ENCODE measurements at regions not wholly inside any gene's neighbourhood (a gene's known extent, or its start where the extent isn't known, plus 50 kb on each side); places are given as distances from the start of the nearest gene placed in this dataset.

DNA sequence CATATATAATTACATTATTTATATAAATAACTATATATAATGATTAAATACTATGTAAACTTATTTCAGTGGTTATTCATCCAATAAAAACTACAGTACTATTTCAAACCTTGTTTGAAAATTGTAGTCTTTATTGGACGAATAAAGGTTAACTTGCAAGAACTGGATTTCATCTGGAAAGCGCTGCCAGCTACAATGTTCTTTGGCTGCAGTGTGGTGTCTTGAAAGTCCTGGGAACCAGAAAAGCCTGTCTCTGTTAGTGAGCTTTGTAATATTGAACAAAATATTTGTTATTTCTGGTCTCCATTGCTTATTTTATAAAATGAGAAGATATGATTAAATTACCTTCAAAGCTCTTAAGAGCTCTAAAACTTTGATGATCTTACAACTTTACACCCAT is 763.6 kb downstream of the ADGRL2 start:
- ATAC-seq, result no peak
- WGBS, 2 donors, result 71 to 83% methylated on average over 2 of the region's 2 CpGs

DNA sequence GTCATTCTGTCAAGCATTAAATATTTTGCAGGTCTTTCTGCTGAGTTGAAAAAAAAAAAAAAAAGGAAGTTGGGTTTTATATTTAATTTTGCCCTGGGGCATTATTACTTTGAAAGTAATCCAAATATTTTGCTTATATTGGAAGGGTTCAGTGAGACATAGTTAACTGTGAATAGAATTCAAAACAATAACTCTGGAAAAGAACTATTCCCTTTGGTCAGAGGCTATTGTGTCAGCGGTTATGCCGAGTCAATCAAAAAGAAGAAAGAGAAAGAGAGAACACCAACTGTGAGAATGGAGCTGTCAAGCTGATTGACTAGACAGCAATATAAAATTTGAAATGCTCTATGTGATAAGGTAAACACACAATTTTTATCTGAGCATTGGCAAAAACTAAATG is 761.7 kb downstream of the ADGRL2 start:
- 37 to 80% methylated on average over 2 of the region's 2 CpGs for WGBS, 2 donors
- H3K4me1 ChIP-seq, result peaks cover 0 to 18% (median 13%) of the 10 kb centered on the region in 9 donors
- H3K27ac ChIP-seq, result no peak overlapping the region
- H3K36me3 ChIP-seq, result no peaks in the 10 kb centered on the region
- TF ChIP-seq, protein P1, sequence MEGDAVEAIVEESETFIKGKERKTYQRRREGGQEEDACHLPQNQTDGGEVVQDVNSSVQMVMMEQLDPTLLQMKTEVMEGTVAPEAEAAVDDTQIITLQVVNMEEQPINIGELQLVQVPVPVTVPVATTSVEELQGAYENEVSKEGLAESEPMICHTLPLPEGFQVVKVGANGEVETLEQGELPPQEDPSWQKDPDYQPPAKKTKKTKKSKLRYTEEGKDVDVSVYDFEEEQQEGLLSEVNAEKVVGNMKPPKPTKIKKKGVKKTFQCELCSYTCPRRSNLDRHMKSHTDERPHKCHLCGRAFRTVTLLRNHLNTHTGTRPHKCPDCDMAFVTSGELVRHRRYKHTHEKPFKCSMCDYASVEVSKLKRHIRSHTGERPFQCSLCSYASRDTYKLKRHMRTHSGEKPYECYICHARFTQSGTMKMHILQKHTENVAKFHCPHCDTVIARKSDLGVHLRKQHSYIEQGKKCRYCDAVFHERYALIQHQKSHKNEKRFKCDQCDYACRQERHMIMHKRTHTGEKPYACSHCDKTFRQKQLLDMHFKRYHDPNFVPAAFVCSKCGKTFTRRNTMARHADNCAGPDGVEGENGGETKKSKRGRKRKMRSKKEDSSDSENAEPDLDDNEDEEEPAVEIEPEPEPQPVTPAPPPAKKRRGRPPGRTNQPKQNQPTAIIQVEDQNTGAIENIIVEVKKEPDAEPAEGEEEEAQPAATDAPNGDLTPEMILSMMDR (IDR thresholded peaks at IDR 0.05), result no peak
- H3K9me3 ChIP-seq, result no peaks in the 10 kb centered on the region
- H3K27me3 ChIP-seq, result no peaks in the 10 kb centered on the region
- no peak for ATAC-seq
- intact Hi-C loops (cut with DNase I), result no loop called here
- H3K4me3 ChIP-seq, result no peak overlapping the region
- no peak for DNase-seq

More for the DNA sequence above, 763.6 kb downstream of the ADGRL2 start:
- Histone ChIP-seq H3K9me3 (no peaks in the 10 kb centered on the region), H3K27me3 (no peaks in the 10 kb centered on the region), H3K36me3 (no peaks in the 10 kb centered on the region), H3K4me1 (peaks cover 0 to 18% (median 13%) of the 10 kb centered on the region in 9 donors), H3K4me3 (no peak overlapping the region), H3K27ac (no peak overlapping the region)
- intact Hi-C loops (cut with DNase I), result no loop called here
- no peak for DNase-seq
- TF ChIP-seq, protein P1 (IDR thresholded peaks at IDR 0.05), result no peak

DNA sequence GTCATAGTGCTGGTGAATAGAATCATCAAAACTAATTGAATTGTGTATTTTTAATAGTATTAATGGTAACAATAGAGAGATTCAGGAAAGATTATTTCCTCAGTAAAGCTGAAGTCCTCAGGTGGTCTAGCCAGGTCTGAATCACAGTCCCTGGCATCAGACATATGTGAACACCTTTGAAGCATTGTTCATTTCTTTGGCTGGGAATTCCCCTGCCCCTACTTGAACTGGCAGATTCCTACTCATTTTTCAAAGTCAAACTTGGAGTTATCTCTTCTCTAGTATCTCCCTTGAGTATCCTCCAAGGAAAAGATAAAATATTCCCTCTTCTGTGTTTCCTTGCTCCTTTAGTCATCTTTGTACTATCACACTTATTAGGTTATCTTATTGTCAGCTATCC is 759.8 kb downstream of the ADGRL2 start:
- H3K27me3 ChIP-seq, result no peaks in the 10 kb centered on the region
- no peak overlapping the region for H3K4me3 ChIP-seq
- H3K9me3 ChIP-seq, result no peaks in the 10 kb centered on the region
- H3K27ac ChIP-seq, result no peak overlapping the region
- H3K36me3 ChIP-seq, result no peaks in the 10 kb centered on the region
- TF ChIP-seq, protein P1 (IDR thresholded peaks at IDR 0.05), result no peak
- intact Hi-C loops (cut with DNase I), result no loop called here
- DNase-seq, result no peak
- ATAC-seq, result no peak
- peaks cover 0 to 14% (median 10%) of the 10 kb centered on the region in 9 donors for H3K4me1 ChIP-seq

DNA sequence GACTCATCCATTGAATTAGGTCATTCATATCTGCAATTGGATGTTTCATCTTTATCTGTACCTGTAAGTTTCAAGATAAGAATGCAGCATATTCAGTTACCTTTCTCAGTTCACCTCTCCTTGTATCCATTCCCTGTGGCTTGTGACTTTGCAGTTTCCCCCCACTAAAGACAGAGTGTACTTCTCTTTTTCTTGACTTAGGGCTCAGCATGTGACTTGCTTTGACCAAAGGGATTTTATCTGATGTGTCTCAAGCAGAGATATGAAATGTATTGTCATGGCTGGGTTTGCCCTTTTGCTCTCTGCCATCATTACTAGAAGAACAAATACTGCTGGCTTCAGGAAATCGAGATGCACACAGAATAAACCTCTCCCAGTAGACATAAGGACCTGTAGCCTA is 754.8 kb downstream of the ADGRL2 start:
- H3K4me3 ChIP-seq, result no peak overlapping the region
- WGBS, 2 donors, result 0 to 34% methylated on average over 1 of the region's 1 CpG
- TF ChIP-seq, protein P1 (IDR thresholded peaks at IDR 0.05), result no peak

More for the DNA sequence above, 754.8 kb downstream of the ADGRL2 start:
- H3K9me3 ChIP-seq, result no peaks in the 10 kb centered on the region
- no peak overlapping the region for H3K27ac ChIP-seq
- no peaks in the 10 kb centered on the region for H3K27me3 ChIP-seq
- intact Hi-C loops (cut with DNase I), result no loop called here
- no peak for ATAC-seq
- no peaks in the 10 kb centered on the region for H3K4me1 ChIP-seq
- H3K36me3 ChIP-seq, result no peaks in the 10 kb centered on the region
- DNase-seq, result no peak
